ENCODE measurements at regions not wholly inside any gene's neighbourhood (a gene's known extent, or its start where the extent isn't known, plus 50 kb on each side); places are given as distances from the start of the nearest gene placed in this dataset.
"Not testable (repeated sequence)": the region's sequence is repeated elsewhere in the genome, so short reads cannot be mapped to it uniquely, and the experiment has no call there.

DNA sequence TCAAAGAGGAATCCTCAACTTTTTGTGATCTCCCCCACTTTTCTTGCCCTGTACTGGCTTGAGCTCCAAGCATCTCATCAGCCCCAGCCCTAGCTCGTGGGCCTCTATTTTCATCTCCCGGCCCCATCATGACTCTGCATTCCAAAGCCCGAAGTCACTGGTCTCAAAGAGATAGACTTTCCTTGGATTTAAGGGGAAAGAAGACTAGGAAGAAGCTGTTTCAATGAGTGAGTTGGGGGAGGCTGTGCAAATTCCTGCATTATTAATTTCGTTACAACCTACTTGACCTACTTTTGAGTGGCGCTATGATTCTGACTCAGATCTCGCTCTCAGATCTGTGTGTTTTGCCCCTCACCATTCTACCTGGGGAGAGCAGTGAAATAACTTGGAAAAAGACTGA is 266.6 kb upstream of the TBL1XR1 start:
- DNase-seq: no peak

DNA sequence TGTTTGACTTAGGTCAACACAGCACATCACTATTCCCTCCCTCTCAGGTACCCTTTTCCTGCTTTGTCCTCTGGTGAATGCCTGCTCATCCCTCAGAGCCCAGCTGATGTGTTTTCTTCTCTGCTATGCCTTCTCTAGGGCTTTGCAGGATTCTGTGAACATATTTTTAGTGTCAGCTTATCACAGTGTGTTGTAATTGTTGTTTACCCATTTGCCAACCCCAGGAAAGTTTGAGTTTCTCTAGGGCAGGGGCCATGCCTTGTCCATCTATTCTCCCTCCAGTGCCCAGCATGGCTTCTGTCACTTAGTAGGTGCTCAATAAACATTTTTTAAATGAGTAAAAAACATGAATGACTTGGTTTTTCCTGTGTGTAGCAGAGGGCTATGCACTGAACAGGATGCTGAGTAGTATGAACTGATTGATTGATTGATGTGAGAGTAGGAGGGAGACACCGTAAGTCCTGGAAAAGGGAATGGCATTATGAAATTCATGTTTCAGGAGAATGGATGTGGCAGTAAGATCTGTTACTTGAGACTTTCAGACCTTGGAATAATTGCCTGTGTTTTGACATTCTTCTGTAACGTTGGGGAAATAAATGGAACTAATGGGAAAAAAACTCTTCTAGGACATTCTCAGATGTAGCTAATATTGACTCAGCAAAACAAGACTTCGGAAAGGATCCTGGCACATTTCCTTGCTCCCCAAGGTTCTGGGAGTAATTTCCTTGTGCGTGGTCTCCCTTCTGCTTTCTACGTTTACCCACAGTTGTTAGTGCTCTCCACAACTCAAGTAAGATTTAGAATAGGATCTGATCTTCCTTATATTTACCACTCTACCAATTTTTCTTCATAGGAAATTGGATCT is 267.3 kb upstream of the TBL1XR1 start:
- no peak for DNase-seq

DNA sequence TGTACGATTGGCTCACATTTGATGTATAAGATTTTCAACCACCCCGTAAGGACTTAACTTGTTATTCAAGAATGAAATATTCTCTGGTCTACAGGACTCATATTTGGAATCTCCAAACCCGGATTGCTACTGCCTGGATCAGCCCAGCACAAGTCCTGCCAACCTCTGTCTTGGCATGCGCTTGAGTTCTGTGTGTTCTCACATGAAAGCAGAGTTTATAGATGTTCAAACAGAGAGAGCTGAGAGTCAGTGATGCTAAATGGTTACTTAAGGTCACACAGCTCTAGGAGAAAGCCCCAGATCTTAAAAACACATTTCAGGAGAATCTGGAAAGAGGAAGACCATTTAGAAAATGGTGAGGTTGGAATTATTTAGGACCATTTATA is 268.0 kb upstream of the TBL1XR1 start:
- no peak for DNase-seq

DNA sequence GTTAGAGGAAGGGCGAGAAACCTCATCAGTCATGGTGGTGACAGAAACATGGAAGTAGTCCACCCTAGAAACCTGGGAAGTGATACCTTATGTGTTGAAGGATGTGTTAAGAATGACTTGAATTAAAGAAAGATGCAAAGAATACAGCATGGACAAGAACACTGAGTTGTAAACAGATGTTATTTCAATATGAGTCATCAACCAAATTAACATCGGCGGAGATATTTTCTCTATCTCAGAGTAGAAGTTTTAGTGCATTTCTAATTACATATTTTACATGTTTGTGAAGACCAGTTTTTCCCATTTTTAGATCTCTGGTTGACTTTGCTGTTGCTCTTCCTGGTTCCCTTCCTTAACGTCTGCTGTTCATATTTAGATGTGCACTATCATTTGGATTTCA is 268.8 kb upstream of the TBL1XR1 start:
- no peak for DNase-seq

DNA sequence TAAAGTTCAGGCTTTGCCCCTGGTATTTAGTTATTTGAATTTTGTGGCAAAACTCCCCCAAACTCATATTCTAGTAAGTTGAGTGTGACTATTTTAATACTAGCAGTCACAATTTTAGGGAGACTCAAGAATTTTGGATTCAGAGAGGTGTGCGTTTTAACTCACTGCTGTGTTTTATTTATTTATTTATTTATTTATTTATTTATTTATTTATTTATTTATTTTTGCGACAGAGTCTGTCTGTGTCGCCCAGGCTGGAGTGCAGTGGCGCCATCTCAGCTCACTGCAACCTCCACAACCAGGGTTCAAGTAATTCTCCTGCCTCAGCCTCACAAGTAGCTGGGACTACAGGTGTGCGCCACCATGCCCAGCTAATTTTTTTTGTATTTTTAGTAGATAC is 269.3 kb upstream of the TBL1XR1 start:
- not testable (repeated sequence) for DNase-seq

DNA sequence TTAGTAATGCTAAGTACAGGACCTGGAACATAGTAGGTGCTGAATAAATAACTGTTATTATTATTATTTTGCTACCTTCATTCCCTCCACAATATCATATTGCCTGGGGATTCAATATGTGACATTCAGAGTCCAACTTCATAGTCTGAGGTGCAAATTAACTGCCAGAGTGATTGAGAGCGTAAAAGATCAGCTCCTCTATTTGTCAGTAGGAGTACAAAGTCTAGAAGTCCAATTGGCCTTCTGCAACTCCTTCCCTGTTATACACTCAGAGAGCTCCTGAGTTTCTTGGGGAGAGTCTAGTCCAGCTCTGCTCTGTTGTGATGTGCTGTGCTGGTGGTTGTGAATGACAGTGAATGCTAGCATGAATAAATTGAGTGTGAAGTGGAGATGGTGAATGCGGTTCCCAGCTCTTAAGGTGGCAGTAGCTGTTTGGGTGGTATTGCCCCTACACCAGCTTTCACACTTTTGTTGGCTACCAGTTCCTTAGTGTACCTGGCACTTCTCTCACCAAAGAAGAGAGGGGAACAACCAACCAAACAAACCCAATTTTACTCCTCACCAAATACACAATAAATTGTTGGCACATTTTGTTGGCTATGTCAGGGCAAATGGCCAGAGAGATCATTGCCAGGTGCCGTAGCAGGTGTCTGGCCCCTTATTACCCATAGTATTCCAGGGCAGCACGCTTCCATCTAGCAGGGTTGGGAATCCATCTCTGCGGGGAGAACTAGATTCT is 270.1 kb upstream of the TBL1XR1 start:
- DNase-seq: no peak

DNA sequence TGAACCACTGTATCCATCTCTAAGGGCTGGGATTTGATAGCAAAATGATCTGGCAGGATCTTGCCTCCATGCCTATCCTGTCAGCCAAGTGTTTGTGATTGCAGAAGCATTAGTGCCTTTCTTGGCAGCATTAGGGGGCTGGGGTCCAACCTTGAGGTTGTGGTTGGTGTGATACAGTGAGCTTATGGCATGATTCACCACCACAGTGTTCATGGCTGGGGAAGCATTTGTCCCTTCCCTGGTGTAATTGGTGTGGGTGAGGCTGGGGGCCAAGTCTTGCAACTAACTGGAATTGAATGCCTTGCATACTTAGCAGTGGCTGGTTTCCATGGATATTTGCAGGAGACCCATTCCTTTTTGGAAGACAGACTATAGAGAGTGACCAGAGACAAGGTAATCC is 271.0 kb upstream of the TBL1XR1 start:
- no peak for DNase-seq

DNA sequence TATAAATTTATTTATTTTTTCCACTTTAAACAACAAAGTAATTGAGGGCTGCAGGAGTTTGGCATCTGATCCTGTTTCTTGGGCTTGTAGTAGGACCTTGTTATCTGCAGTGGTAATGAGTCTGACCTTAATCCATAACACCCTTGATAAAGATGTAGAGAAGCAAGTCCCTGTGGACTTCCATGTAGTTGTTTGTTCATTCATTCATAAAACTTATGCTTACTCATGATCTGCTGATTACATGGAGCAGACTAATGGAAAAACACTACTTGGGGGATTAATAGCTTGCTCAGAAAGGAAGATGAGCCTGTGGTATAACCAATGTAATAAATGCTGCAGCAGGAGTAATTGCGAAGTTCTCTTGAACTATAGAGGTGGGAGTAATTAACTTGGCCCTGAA is 271.5 kb upstream of the TBL1XR1 start:
- no peak for DNase-seq

DNA sequence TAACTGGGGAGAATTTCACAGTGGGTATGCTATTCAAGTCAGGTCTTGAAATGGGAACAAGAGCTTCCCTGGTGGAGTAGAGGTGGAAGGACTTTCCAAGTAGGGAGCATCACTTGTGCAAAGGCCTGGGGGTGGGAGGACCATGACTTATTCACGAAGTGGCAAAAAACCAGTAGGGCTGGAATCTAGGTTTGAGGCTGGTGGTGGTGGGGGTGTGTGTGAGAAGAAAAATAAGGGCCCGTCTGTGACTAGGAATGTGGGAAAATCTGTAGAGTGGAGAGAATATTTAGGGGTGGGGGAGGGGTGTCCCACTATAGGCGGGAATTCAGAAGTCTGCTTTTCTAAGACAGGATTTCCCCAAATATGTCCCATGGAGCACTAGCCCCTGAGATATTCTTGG is 271.9 kb upstream of the TBL1XR1 start:
- no peak for DNase-seq

DNA sequence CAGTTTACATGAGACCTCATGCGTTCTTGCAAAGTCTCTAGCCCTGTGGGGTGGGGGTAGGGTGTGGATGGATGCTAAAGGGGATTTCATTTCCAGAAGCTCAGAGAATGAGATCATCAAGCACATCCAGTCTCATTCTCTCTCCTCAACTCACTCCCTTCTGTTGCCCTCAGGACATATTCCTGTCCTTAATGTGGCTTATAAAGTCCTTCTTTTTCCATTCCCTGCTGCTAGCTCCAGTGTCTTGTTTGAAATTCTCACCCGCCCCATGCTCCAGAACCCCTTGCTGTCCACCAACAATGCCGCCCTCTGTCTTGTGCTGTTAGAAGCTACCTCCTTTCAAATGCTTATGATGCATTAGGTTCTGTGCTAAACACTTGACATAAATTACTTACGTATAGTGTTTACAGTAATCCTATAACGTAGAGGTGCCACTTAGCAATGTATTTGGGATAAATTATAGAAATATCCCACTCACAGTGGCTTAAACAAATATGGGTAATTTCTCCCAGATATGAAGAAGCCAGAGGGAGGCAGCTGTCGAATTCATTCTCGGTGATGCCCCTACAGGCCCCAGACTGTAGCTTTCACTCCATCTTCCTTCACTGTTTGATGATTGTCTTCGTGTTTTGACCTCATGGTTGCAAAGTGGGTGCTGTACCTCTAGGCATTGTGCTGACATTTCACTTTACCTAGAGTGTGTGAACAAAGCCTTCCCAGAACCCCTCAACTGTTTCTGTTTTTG is 273.1 kb upstream of the TBL1XR1 start:
- no peak for DNase-seq

DNA sequence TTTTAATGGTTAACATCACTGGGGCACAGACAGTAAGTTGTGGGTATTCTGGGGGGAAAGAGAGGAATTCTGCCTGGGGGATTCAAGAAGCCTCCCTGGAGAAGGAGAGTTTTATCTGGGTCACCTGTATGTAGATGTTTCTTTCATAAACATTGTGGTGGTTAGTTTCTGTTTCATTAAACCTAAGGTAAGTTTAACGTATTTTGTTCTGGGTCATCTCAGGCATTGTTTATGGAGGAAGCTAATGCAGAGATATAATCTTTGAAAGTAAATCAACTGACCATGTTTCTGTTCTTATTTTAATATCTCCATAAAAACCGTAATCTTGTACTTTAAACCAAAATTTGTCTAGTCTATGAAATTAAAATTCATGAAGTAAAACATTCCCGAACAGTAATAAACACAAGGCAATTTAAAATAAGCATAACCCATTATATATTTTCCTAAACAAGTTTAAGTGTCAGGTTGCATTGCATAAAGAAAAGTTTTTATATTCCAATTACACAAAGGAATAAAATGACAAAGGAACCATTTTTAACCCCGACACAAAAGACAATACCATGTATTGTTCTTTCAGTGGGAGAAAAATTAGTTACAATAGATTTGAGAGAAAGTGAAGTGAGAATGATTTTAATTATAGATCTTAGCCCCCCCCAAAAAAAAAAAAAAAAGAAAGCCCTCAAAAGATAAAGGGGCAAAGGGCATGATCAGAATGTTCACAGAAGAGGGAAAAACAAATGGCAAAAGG is 274.6 kb upstream of the TBL1XR1 start:
- DNase-seq: no peak

DNA sequence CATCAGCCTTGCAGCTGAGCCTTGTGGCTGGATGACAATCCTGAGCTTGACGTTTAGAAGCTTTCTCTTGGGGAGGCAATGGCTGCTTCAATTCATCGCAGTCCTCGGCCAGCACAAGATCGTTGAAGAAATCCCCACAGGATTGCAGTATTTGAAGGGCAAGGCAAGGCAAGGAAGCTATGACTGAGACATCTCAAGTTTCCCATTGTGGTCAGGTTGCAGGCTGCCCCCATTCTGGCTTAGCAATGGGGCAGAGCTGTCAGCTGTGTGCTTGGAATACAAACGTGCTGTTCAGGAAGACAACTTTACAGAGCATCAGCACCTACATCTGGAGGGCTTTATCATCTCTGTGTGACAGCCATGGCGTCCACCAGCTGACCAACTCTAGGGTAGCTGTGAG is 275.9 kb upstream of the TBL1XR1 start:
- DNase-seq: no peak

DNA sequence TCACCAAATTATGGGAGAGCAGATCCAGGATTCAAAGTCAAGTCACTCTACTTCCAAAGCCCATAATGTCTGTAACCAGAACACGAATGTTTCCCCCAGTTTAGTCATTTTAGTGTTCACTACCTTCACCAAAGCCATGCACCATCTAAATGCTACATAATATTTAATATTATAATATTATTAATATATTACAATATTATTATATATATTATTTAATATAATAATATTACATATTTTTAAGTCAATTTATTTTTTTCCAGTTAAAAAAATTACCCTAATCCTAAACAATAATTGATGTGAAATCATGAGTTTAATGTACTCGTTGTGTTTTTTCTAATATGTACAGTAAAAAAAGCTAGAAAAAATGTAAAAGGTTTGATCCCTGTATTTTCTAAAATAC is 276.6 kb upstream of the TBL1XR1 start:
- DNase-seq: no peak

DNA sequence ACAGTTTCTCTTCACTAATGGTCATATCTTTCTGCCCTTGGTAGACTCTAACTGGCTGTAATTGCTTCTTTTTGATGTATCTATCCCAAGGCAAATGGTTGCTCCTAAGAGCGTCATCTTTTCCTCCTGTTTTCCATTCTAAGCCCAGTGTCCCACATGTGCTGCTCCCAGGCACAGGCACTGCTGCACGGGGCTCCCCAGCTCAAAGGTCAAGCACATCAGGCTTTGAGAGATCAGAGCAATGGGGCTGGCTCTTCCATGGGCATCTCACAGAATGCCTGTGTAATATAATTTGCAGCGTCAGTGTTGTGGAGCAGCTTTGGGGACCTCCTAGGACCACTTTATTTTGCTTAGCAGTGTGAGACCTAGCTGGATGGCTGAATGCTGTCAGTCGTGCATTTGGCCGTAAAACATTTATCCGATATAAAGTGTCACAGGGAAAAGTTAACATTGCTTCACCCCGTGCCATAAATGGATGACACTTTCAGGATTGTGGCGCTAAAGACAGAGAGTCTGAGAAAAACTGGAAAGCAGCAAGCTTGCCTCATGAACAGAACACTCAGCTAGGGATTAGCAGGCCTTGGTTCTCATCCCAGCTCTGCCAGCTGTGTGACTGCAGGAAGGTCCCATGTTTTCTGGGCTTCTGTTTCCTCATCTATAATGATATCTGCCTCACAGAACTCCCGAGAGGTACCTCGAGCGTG is 277.5 kb upstream of the TBL1XR1 start:
- DNase-seq: no peak

DNA sequence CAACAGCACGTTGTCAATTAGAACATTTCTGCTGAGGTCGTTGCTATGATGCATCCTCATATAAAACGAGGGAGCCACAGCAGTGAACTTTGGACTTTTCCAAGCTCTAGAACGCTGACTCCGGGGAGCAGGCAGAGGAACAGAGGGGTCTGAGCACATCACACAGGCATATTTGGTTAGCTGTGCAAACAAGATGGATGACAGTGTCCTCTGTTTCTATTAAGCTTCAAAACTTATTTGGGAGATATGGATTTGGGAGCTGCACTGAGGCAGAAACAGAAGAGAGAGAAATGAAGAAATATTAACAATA is 278.0 kb upstream of the TBL1XR1 start:
- DNase-seq: no peak

DNA sequence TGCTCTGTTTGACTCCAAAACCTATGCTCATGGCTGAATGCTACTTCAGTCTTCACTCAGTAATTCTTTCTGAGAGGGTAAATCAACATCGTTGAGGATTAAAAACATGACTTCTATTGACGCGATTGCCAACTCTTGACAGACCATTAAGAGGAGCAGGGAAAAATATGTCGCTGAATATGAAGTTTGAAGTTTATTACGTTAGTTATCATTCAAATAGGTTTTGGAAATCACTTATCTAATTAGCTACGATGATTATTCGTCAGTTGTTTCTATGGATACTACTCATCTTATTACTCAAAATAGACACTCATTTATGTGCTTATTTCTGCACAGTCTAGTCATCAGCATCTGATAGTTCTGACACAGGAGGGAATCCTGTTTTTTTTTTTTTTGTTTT is 279.2 kb upstream of the TBL1XR1 start:
- DNase-seq: no peak

DNA sequence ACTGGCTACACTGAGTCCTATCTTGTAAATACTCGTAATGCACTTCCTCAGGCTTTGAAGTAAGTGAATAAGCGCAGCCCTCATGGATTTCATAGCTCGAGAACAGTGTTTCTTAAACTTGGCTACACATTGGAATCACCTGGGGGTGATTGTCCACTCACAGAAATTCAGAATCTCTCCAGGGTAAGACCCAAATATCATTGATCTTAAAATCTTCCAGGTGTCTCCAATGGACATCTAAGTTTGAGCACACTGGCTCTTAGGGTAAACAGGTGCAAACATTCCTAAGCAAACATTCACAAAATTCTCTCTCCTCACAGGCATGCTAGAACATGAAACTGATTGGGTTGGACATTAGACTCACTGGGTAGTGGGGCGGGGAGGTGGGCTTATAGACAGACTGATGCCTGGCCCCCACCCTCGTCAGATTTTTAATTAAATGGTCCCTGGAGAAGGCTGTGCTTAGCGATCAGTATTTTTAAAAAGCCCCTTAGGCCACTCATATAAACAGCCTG is 279.7 kb upstream of the TBL1XR1 start:
- no peak for DNase-seq

DNA sequence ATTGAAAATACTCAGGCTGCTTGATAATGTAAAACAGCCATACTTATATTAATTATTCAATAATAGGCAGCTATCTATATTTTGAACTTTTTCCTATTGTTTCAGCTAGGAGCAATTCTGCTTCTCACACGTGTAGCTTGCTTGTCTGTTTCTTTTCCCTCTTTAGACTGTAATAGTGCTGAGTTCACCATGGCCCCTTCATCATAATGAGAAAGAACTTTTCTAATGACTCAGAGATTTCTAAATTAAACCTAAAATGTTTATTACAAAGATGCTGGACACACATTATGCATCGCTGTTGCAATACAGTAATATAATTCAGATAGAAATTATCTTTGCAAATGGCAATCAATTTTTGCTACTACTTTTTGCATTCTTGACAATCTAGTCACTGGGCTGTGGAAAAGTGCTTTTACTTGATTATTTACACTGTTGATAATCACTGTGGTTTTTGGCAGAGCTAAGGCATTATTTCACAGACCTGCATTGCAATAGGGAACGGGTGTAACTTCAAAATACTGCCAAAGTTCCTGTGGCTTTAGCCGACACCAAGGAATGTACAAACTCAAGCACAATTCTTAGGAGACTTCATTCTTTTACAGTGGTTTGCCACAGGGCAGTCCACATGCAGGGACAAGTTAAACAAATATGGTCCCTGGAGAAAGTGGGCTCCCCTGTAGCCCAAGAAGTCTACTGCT is 281.0 kb upstream of the TBL1XR1 start:
- no peak for DNase-seq

DNA sequence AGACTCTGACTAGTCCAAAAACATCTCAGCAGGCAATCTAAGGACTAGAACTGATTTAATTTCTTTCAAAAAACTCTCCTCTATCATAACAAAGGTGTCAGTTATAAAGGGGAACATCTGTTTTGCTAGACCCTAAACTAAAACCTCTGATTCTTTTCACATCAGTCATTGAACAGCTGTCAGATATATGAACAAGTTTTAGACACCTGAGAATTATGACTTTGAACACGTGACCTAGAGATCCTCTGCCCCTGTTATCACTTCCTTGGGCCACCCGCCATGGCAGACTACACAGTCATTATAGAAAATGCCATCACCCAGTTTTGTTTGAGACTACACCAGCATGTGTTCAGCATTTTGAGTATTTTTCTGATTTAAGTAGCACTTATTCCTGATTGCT is 282.3 kb upstream of the TBL1XR1 start:
- DNase-seq: no peak

DNA sequence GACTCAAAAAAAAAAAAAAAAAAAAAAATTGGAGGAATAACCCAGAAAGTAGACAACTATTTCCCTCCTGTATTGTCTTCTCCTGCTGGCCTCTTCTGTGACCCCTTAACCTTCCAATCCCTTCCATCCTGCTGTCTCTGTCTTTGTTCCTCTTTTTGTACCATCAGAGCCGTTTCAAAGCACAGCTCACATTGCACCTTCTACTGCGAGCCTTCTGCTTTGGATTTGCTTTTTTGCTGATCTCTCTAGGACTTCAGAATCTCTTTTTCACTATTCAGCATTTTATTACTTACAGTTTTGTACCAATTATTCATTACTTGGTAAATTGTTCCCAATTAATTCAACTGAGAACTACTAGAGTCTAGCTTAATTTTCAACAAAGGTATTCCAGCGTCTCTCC is 284.0 kb upstream of the TBL1XR1 start:
- DNase-seq: no peak

DNA sequence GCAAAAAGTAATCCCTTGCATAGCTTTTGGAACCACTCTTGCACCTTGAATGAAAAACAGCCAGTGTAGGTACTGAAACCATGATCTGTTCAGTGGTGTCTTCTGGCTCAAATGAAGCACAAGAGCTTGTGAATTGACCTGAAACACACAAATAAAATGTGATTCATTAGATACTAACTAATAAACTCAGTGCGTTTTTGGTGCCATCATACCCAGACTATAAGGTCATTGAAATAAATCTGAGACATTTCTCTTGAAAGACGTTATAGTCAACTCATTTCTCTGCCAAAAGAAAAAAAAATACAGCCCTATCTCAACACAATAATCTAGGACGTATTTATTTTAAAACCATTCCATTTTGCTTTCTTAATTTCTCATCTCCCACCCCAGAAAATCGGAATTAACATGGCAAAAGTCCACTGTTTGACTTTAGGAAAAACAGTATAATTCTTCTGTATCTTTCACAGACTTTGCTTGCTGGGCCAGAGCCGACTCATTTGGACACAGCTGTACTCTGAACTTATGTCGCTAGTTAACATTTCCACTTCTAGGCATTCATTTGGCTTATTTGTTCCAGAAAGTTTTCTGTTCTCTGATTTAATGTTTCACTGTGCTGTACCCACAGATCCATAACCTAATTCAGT is 284.9 kb upstream of the TBL1XR1 start:
- no peak for DNase-seq
